Ramos (cell line): ENCODE measurements at regions not wholly inside any gene's neighbourhood (a gene's known extent, or its start where the extent isn't known, plus 50 kb on each side); places are given as distances from the start of the nearest gene placed in this dataset.

Source experiments
- in situ Hi-C: fragments of 300-500 bp; cut with MboI; formaldehyde crosslinking; loops from one replicate; pipeline ENCODE4 v1.14.3; 2022; ENCODE audit warnings: low sequenced_read_pairs; ENCODE audit not compliant: unreplicated experiment

DNA sequence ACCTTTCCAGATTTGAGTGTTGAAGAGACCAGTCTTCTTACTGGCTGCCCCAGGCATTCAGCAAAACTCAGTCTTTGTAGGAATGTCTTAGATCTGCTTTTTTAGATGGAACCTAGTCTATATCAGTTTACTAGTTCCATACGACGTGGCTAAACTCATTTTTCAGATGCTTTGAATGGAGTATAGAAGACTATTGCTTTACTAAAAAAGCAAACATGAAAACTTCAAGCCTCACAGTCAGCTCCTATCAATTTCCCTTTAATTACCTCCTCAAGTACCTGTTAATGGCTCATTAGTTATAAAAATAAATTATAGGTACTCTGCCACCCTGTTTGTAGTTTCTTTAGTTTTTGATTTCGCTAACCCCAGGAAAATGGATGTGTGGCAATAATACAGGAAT is 63.0 kb upstream of the STOX2 start:
- in situ Hi-C loops = no loop called here

DNA sequence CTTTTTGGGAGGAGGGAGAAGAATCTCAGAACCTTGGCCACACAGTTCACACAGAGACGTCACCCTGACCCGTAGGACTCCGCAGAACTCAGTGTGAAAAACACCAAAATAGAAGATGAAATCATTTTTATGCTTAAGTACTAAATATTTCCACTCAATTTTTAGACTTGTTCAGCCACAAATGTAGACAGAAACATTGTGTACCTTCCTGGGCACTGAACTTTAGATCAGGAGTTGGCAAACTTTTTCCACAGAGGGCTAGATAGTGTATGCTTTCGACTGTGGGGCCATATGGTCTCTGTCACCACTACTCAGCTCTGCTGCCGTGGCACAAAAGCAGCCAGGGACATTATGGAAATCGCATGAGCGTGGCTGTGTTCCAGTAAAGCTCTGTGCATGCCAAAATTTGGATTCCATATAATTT is 61.8 kb upstream of the STOX2 start:
- in situ Hi-C loops = no loop called here

GRCh38 chr4:183846951-183847350 is 58.2 kb upstream of the STOX2 start:
- in situ Hi-C loops = no loop called here

- in situ Hi-C loops = no loop called here
Observed at GRCh38 chr4:183848805-183849204, 56.3 kb upstream of the STOX2 start.

DNA sequence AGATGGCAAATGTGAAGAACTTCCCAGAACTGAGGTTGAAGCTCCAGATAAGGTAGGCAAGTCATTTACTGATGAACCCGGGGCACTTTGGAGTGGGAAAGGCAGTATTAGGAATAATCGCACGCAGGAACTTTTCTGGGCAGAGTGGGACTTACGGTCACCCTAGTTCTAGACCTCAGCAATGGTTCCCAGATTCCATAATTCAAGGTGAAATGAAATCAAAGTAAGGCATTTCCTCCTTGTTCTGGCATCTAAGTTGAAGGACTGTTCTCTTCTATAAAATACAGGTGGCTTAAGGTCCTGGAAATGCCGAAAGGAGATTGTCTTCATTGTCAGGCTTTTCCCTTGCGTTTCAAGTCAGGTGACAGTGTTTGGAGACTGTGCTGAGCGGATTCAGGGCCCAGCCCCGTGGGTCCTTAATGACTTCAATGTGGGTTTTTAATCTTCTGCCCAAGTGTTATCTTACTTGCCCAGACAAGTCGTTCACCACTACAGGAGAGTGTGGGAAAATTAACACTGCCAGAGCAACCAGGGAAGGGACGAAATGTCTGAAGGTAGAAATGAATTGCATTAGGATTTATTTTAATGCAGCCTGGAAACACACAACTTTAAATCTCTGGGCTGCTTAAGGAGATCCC is 52.1 kb upstream of the STOX2 start:
- in situ Hi-C loops = no loop called here

DNA sequence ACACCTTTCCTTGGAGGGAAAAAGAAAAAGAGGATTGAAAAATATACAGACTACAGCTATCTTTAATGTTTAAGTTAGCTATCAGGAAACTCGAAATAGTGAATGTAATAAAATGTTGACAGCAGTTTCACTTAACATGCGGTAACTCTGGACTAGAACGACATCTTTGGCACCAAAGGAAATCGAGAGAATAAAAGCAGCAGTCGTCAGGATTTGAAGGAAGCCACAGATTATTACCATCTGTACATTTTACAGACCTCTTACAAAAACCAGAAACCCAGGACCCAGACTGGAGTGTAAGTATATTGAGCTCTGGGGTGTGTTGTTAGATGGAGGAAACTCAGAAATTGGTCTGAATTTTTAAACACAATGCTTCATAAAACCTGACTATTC is 51.6 kb upstream of the STOX2 start:
- in situ Hi-C loops = no loop called here
